ENCODE measurements at regions not wholly inside any gene's neighbourhood (a gene's known extent, or its start where the extent isn't known, plus 50 kb on each side); places are given as distances from the start of the nearest gene placed in this dataset.
A peak's percentile ranks its signal among the peaks of the same experiment; 100 is the strongest.

- WGBS, 2 donors: 48 to 74% methylated on average over 4 of the region's 4 CpGs
- Histone ChIP-seq H3K9me3 (ENCODE audit: control insufficient read depth in 4 of 4, insufficient read depth in 3 of 4, low read length in 3 of 4) (no peaks in the 10 kb centered on the region), H3K27ac (ENCODE audit: low read depth in 1 of 2, low read length in 1 of 2) (no peak overlapping the region), H3K9ac (ENCODE audit: insufficient read depth in 1 of 2, low read length in 2 of 2) (no peak overlapping the region), H3K4me1 (ENCODE audit: control insufficient read depth in 5 of 5, insufficient read depth in 5 of 5, low read length in 5 of 5) (peaks cover 0 to 5% (median 0%) of the 10 kb centered on the region in 5 donors), H3K36me3 (ENCODE audit: control insufficient read depth in 4 of 4, insufficient read depth in 4 of 4, low read length in 4 of 4) (no peaks in the 10 kb centered on the region), H3K27me3 (ENCODE audit: control insufficient read depth in 3 of 3, insufficient read depth in 3 of 3, low read length in 2 of 3) (no peaks in the 10 kb centered on the region), H3K4me3 (no peak overlapping the region)
- DNase-seq: no peak
- no peak for ATAC-seq (ENCODE audit: insufficient read depth, low FRiP score)
- no peak for TF ChIP-seq CTCF (IDR thresholded peaks at IDR 0.05; ENCODE audit: control extremely low read depth, extremely low read depth)
Observed at GRCh38 chr3:176352716-176353334, 844.5 kb downstream of the TBL1XR1 start.

GRCh38 chr3:176351408-176351807 is 845.9 kb downstream of the TBL1XR1 start:
- WGBS, 2 donors: 64 to 82% methylated on average over 4 of the region's 4 CpGs
- no peak for TF ChIP-seq CTCF (IDR thresholded peaks at IDR 0.05; ENCODE audit: control extremely low read depth, extremely low read depth)
- no peaks in the 10 kb centered on the region for H3K36me3 ChIP-seq (ENCODE audit: control insufficient read depth in 4 of 4, insufficient read depth in 4 of 4, low read length in 4 of 4)

GRCh38 chr3:176349706-176350105 is 847.6 kb downstream of the TBL1XR1 start:
- peaks cover 0 to 5% (median 0%) of the 10 kb centered on the region in 5 donors for H3K4me1 ChIP-seq (ENCODE audit: control insufficient read depth in 5 of 5, insufficient read depth in 5 of 5, low read length in 5 of 5)
- 57 to 71% methylated on average over 1 of the region's 1 CpG for WGBS, 2 donors
- H3K4me3 ChIP-seq: no peak overlapping the region
- peaks cover 0 to 3% (median 0%) of the 10 kb centered on the region in 4 donors for H3K9me3 ChIP-seq (ENCODE audit: control insufficient read depth in 4 of 4, insufficient read depth in 3 of 4, low read length in 3 of 4)
- H3K27me3 ChIP-seq (ENCODE audit: control insufficient read depth in 3 of 3, insufficient read depth in 3 of 3, low read length in 2 of 3): no peaks in the 10 kb centered on the region
- DNase-seq (no peak), ATAC-seq (ENCODE audit: insufficient read depth, low FRiP score) (no peak)
- no peak for TF ChIP-seq CTCF (IDR thresholded peaks at IDR 0.05; ENCODE audit: control extremely low read depth, extremely low read depth)
- H3K27ac ChIP-seq (ENCODE audit: low read depth in 1 of 2, low read length in 1 of 2): no peak overlapping the region
- H3K9ac ChIP-seq (ENCODE audit: insufficient read depth in 1 of 2, low read length in 2 of 2): no peak overlapping the region
- no peaks in the 10 kb centered on the region for H3K36me3 ChIP-seq (ENCODE audit: control insufficient read depth in 4 of 4, insufficient read depth in 4 of 4, low read length in 4 of 4)

More at GRCh38 chr3:176351408-176351807, 845.9 kb downstream of the TBL1XR1 start:
- DNase-seq (peak in 2 of 3 donors; percentile 66 to 71), ATAC-seq (ENCODE audit: insufficient read depth, low FRiP score) (no peak)
- peaks cover 0 to 5% (median 0%) of the 10 kb centered on the region in 5 donors for H3K4me1 ChIP-seq (ENCODE audit: control insufficient read depth in 5 of 5, insufficient read depth in 5 of 5, low read length in 5 of 5)
- H3K9ac ChIP-seq (ENCODE audit: insufficient read depth in 1 of 2, low read length in 2 of 2): no peak overlapping the region
- no peak overlapping the region for H3K27ac ChIP-seq (ENCODE audit: low read depth in 1 of 2, low read length in 1 of 2)
- no peaks in the 10 kb centered on the region for H3K27me3 ChIP-seq (ENCODE audit: control insufficient read depth in 3 of 3, insufficient read depth in 3 of 3, low read length in 2 of 3)
- no peaks in the 10 kb centered on the region for H3K9me3 ChIP-seq (ENCODE audit: control insufficient read depth in 4 of 4, insufficient read depth in 3 of 4, low read length in 3 of 4)
- no peak overlapping the region for H3K4me3 ChIP-seq
